ENCODE measurements at regions not wholly inside any gene's neighbourhood (a gene's known extent, or its start where the extent isn't known, plus 50 kb on each side); places are given as distances from the start of the nearest gene placed in this dataset.

DNA sequence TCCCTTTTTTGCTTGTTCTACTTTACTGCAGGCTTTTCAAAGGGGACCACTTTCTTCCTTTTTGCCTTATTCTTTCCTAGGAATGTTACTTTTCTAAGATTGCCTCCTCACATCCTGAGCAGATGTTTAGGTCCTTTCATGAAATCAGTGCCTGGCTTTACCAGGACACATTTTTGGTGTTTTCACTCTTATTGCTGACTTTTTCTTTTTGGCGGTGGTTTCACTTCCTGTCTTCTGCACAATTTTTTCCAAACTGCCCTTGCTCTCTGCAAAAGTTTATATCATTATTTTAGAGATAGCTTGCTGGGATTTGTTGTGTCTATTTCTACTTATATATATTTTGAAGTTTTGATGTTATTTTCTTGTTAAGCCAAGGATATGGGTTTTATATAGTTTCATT, 332.2 kb upstream of the MTPN start:
- no peak overlapping the region for H3K27ac ChIP-seq (ENCODE audit: low read length)
- BruUV-seq (replicated peaks) = no TSS peak
- DNase-seq (ENCODE audit: low read depth, low spot score) = no peak
- no peaks in the 10 kb centered on the region for H3K9me3 ChIP-seq (ENCODE audit: control insufficient read depth, insufficient read depth, low read depth, low read length)
- no peaks in the 10 kb centered on the region for H3K4me1 ChIP-seq (ENCODE audit: control insufficient read depth, insufficient read depth, low read length)
- no peaks in the 10 kb centered on the region for H3K36me3 ChIP-seq (ENCODE audit: control insufficient read depth, insufficient read depth, low read length)
- POLR2A ChIA-PET = no interaction called here
- CTCF ChIA-PET = no interaction called here
- H3K27me3 ChIP-seq (ENCODE audit: control insufficient read depth, insufficient read depth, low read length) = no peaks in the 10 kb centered on the region
- ATAC-seq = no peak
- intact Hi-C loops (cut with micrococcal nuclease; ENCODE audit: unreplicated experiment) (no loop called here), in situ Hi-C loops (cut with HindIII; ENCODE audit: low pct_unique_long_range_greater_than_20kb, low sequenced_read_pairs) (no loop called here)
- no peak for TF ChIP-seq SIN3A (IDR thresholded peaks at IDR 0.05; ENCODE audit: borderline replicate concordance, insufficient read depth, low read depth, low read length)
- H3K4me3 ChIP-seq (ENCODE audit: low read depth in 2 of 2, low read length in 2 of 2) = no peak overlapping the region

DNA sequence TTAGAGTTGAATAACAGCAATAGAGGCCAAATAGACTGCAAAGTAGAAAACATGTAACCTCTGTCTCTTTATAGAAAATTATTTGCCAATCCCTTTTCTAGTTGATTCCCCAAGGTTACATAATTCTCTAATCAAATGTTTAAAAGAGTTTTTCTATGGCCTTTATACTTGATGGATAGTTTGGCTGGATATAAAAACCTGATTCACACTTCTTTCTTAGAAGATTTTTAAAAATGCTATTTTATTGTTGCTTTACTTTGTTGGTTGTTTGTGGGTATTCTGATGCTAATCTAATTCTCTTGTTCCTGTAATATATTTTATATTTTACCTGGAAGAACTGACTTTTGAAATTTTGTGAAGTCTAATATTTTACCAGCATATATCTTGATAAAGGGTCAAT, 331.1 kb upstream of the MTPN start:
- H3K4me1 ChIP-seq (ENCODE audit: control insufficient read depth, insufficient read depth, low read length) = no peaks in the 10 kb centered on the region
- no peak overlapping the region for H3K4me3 ChIP-seq (ENCODE audit: low read depth in 2 of 2, low read length in 2 of 2)
- in situ Hi-C loops (cut with HindIII; ENCODE audit: low pct_unique_long_range_greater_than_20kb, low sequenced_read_pairs) (no loop called here), intact Hi-C loops (cut with micrococcal nuclease; ENCODE audit: unreplicated experiment) (no loop called here)
- no peak for ATAC-seq
- H3K36me3 ChIP-seq (ENCODE audit: control insufficient read depth, insufficient read depth, low read length) = no peaks in the 10 kb centered on the region
- TF ChIP-seq, protein P1, sequence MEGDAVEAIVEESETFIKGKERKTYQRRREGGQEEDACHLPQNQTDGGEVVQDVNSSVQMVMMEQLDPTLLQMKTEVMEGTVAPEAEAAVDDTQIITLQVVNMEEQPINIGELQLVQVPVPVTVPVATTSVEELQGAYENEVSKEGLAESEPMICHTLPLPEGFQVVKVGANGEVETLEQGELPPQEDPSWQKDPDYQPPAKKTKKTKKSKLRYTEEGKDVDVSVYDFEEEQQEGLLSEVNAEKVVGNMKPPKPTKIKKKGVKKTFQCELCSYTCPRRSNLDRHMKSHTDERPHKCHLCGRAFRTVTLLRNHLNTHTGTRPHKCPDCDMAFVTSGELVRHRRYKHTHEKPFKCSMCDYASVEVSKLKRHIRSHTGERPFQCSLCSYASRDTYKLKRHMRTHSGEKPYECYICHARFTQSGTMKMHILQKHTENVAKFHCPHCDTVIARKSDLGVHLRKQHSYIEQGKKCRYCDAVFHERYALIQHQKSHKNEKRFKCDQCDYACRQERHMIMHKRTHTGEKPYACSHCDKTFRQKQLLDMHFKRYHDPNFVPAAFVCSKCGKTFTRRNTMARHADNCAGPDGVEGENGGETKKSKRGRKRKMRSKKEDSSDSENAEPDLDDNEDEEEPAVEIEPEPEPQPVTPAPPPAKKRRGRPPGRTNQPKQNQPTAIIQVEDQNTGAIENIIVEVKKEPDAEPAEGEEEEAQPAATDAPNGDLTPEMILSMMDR (IDR thresholded peaks at IDR 0.05) = no peak
- no peak for TF ChIP-seq TCF7L2 (IDR thresholded peaks at IDR 0.05; ENCODE audit: low read depth, low read length)
- TF ChIP-seq, protein P2, sequence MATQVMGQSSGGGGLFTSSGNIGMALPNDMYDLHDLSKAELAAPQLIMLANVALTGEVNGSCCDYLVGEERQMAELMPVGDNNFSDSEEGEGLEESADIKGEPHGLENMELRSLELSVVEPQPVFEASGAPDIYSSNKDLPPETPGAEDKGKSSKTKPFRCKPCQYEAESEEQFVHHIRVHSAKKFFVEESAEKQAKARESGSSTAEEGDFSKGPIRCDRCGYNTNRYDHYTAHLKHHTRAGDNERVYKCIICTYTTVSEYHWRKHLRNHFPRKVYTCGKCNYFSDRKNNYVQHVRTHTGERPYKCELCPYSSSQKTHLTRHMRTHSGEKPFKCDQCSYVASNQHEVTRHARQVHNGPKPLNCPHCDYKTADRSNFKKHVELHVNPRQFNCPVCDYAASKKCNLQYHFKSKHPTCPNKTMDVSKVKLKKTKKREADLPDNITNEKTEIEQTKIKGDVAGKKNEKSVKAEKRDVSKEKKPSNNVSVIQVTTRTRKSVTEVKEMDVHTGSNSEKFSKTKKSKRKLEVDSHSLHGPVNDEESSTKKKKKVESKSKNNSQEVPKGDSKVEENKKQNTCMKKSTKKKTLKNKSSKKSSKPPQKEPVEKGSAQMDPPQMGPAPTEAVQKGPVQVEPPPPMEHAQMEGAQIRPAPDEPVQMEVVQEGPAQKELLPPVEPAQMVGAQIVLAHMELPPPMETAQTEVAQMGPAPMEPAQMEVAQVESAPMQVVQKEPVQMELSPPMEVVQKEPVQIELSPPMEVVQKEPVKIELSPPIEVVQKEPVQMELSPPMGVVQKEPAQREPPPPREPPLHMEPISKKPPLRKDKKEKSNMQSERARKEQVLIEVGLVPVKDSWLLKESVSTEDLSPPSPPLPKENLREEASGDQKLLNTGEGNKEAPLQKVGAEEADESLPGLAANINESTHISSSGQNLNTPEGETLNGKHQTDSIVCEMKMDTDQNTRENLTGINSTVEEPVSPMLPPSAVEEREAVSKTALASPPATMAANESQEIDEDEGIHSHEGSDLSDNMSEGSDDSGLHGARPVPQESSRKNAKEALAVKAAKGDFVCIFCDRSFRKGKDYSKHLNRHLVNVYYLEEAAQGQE (IDR thresholded peaks at IDR 0.05; ENCODE audit: insufficient read depth in 1 of 2, low read depth in 2 of 2, low read length in 1 of 2) = no peak
- no peak for TF ChIP-seq POLR2AphosphoS5 (IDR thresholded peaks at IDR 0.05; ENCODE audit: low read depth, low read length)
- TF ChIP-seq SIN3A (IDR thresholded peaks at IDR 0.05; ENCODE audit: borderline replicate concordance, insufficient read depth, low read depth, low read length) = no peak
- DNase-seq (ENCODE audit: low read depth, low spot score) = no peak
- no TSS peak for BruUV-seq (replicated peaks)
- CTCF ChIA-PET = no interaction called here
- no peaks in the 10 kb centered on the region for H3K27me3 ChIP-seq (ENCODE audit: control insufficient read depth, insufficient read depth, low read length)
- POLR2A ChIA-PET = no interaction called here
- H3K27ac ChIP-seq (ENCODE audit: low read length) = no peak overlapping the region
- H3K9me3 ChIP-seq (ENCODE audit: control insufficient read depth, insufficient read depth, low read depth, low read length) = no peaks in the 10 kb centered on the region

DNA sequence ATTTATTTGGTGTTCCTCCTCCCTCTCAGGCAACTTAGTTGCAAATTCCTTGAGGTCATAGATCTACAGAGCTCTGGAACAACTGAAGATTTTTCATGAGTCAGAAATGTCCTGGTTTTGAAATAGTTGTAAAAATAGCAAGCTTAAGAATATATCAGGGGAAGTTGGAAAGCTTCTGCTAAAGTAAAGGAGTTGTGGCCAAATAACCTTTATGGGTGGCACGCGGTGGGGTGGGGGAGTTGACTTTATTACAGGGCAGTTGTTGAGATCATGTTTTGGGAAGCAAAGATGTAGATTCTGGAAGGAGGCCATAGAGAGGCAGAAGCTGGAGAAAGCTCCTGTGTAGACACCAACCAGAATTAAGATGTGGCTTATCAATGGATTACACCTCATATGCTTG, 326.0 kb upstream of the MTPN start:
- H3K27me3 ChIP-seq (ENCODE audit: control insufficient read depth, insufficient read depth, low read length) = no peaks in the 10 kb centered on the region
- ATAC-seq = no peak
- BruUV-seq (replicated peaks) = no TSS peak
- ChIA-PET POLR2A (no interaction called here), CTCF (interaction anchor here (0.7 kb wide), 1 partner anchor 742 kb away, joined by 8 read pairs; no protein-coding TSS in a partner anchor)
- TF ChIP-seq POLR2AphosphoS5 (IDR thresholded peaks at IDR 0.05; ENCODE audit: low read depth, low read length) (no peak), SIN3A (IDR thresholded peaks at IDR 0.05; ENCODE audit: borderline replicate concordance, insufficient read depth, low read depth, low read length) (no peak), TCF7L2 (IDR thresholded peaks at IDR 0.05; ENCODE audit: low read depth, low read length) (no peak)
- TF ChIP-seq, protein P1 (IDR thresholded peaks at IDR 0.05) = no peak
- TF ChIP-seq, protein P2 (IDR thresholded peaks at IDR 0.05; ENCODE audit: insufficient read depth in 1 of 2, low read depth in 2 of 2, low read length in 1 of 2) = no peak
- H3K9me3 ChIP-seq (ENCODE audit: control insufficient read depth, insufficient read depth, low read depth, low read length) = 0 out of 2 replicates have a peak, but pooled peaks cover 4% of the 10 kb centered on the region
- in situ Hi-C loops (cut with HindIII; ENCODE audit: low pct_unique_long_range_greater_than_20kb, low sequenced_read_pairs) (no loop called here), intact Hi-C loops (cut with micrococcal nuclease; ENCODE audit: unreplicated experiment) (no loop called here)
- H3K4me1 ChIP-seq (ENCODE audit: control insufficient read depth, insufficient read depth, low read length) = no peaks in the 10 kb centered on the region
- H3K4me3 ChIP-seq (ENCODE audit: low read depth in 2 of 2, low read length in 2 of 2) = no peak overlapping the region
- no peak for DNase-seq (ENCODE audit: low read depth, low spot score)
- no peak overlapping the region for H3K27ac ChIP-seq (ENCODE audit: low read length)
- H3K36me3 ChIP-seq (ENCODE audit: control insufficient read depth, insufficient read depth, low read length) = no peaks in the 10 kb centered on the region

Data from Panc1 (cell line).